ENCODE measurements at regions not wholly inside any gene's neighbourhood (a gene's known extent, or its start where the extent isn't known, plus 50 kb on each side); places are given as distances from the start of the nearest gene placed in this dataset.
"Not testable (repeated sequence)": the region's sequence is repeated elsewhere in the genome, so short reads cannot be mapped to it uniquely, and the experiment has no call there.

GRCh38 chrX:27162496-27162895 lies 300.6 kb downstream of the PPP4R3C start:
- ATAC-seq (no peak), DNase-seq (ENCODE audit: low spot score) (no peak)

GRCh38 chrX:27156921-27157320 lies 306.2 kb downstream of the PPP4R3C start:
- DNase-seq (ENCODE audit: low spot score), result not testable (repeated sequence)

GRCh38 chrX:27136325-27136724 lies 326.8 kb downstream of the PPP4R3C start:
- DNase-seq (ENCODE audit: low spot score) (no peak), ATAC-seq (no peak)

More at GRCh38 chrX:27156921-27157320, 306.2 kb downstream of the PPP4R3C start:
- not testable (repeated sequence) for ATAC-seq

- DNase-seq (ENCODE audit: low spot score), result no peak
- ATAC-seq, result no peak
Measured at GRCh38 chrX:27132862-27133261, 330.3 kb downstream of the PPP4R3C start.

- not testable (repeated sequence) for DNase-seq (ENCODE audit: low spot score); ATAC-seq
Measured at GRCh38 chrX:27087176-27087575, 376.0 kb downstream of the PPP4R3C start.

GRCh38 chrX:27086237-27086636 lies 376.9 kb downstream of the PPP4R3C start:
- DNase-seq (ENCODE audit: low spot score) (no peak), ATAC-seq (no peak)

- DNase-seq (ENCODE audit: low spot score) (no peak), ATAC-seq (no peak)
Measured at GRCh38 chrX:27085346-27085745, 377.8 kb downstream of the PPP4R3C start.

GRCh38 chrX:27078371-27078770 lies 384.8 kb downstream of the PPP4R3C start:
- ATAC-seq (no peak), DNase-seq (ENCODE audit: low spot score) (no peak)

- DNase-seq (ENCODE audit: low spot score) (no peak), ATAC-seq (no peak)
Measured at GRCh38 chrX:27057883-27058282, 405.3 kb downstream of the PPP4R3C start.

- ATAC-seq, result no peak
- no peak for DNase-seq (ENCODE audit: low spot score)
Measured at GRCh38 chrX:27039332-27039731, 423.8 kb downstream of the PPP4R3C start.

- DNase-seq (ENCODE audit: low spot score), result no peak
- ATAC-seq, result no peak
Measured at GRCh38 chrX:27008486-27008885, 454.7 kb downstream of the PPP4R3C start.

- DNase-seq (ENCODE audit: low spot score), result no peak
- no peak for ATAC-seq
Measured at GRCh38 chrX:26999634-27000033, 463.5 kb downstream of the PPP4R3C start.

GRCh38 chrX:26958261-26958660 lies 504.9 kb downstream of the PPP4R3C start:
- no peak for ATAC-seq
- DNase-seq (ENCODE audit: low spot score), result no peak

- ATAC-seq (no peak), DNase-seq (ENCODE audit: low spot score) (no peak)
Measured at GRCh38 chrX:26954029-26954428, 509.1 kb downstream of the PPP4R3C start.

- ATAC-seq (no peak), DNase-seq (ENCODE audit: low spot score) (no peak)
Measured at GRCh38 chrX:26952213-26952612, 510.9 kb downstream of the PPP4R3C start.

GRCh38 chrX:26927419-26927818 lies 535.7 kb downstream of the PPP4R3C start:
- no peak for ATAC-seq
- no peak for DNase-seq (ENCODE audit: low spot score)

- DNase-seq (ENCODE audit: low spot score) (no peak), ATAC-seq (no peak)
Measured at GRCh38 chrX:26925088-26925487, 538.1 kb downstream of the PPP4R3C start.

GRCh38 chrX:26922278-26922677 lies 540.9 kb downstream of the PPP4R3C start:
- DNase-seq (ENCODE audit: low spot score), result no peak
- ATAC-seq, result no peak

GRCh38 chrX:26918631-26919030 lies 544.5 kb downstream of the PPP4R3C start:
- ATAC-seq (no peak), DNase-seq (ENCODE audit: low spot score) (no peak)

- no peak for ATAC-seq
- DNase-seq (ENCODE audit: low spot score), result no peak
Measured at GRCh38 chrX:26916991-26917390, 546.1 kb downstream of the PPP4R3C start.

- DNase-seq (ENCODE audit: low spot score), result no peak
- ATAC-seq, result no peak
Measured at GRCh38 chrX:26915064-26915463, 548.1 kb downstream of the PPP4R3C start.

- no peak for DNase-seq (ENCODE audit: low spot score)
- no peak for ATAC-seq
Measured at GRCh38 chrX:26914232-26914631, 548.9 kb downstream of the PPP4R3C start.

- not testable (repeated sequence) for DNase-seq (ENCODE audit: low spot score); ATAC-seq
Measured at GRCh38 chrX:26911785-26912184, 551.4 kb downstream of the PPP4R3C start.

- ATAC-seq (no peak), DNase-seq (ENCODE audit: low spot score) (no peak)
Measured at GRCh38 chrX:26909728-26910127, 553.4 kb downstream of the PPP4R3C start.

Data from left lobe of liver (tissue), 2 donors.